Naive B cell (primary cell): ENCODE measurements at regions not wholly inside any gene's neighbourhood (a gene's known extent, or its start where the extent isn't known, plus 50 kb on each side); places are given as distances from the start of the nearest gene placed in this dataset.

ENCODE experiments used
- ATAC-seq, 2 donors: fragments of 150-1000 bp; cut with Tn5 transposase; 2 replicates each; pipeline ENCODE4 v1.10.0; 2021; ENCODE audit warnings: low read depth in 2 of 2, mild to moderate bottlenecking in 2 of 2, moderate library complexity in 2 of 2
- DNase-seq: peaks from one replicate; pipeline ENCODE4 v3.0.0; 2022
- H3K27ac Mint-ChIP-seq, 6 donors: one replicate each; pipeline ENCODE4 v1.8.0; 2020 to 2022; ENCODE audit warnings: mild to moderate bottlenecking in 6 of 6, mixed read lengths in 6 of 6, moderate library complexity in 5 of 6, inconsistent platforms in 2 of 6
- H3K27me3 Mint-ChIP-seq, 3 donors: one replicate each; pipeline ENCODE4 v1.8.0; 2021 to 2022; ENCODE audit warnings: mixed read lengths in 3 of 3, mild to moderate bottlenecking in 1 of 3
- H3K36me3 Mint-ChIP-seq, 2 donors: one replicate each; pipeline ENCODE4 v1.8.0; 2020 to 2022; ENCODE audit warnings: mixed read lengths in 2 of 2, inconsistent platforms in 1 of 2, mild to moderate bottlenecking in 1 of 2
- H3K4me1 Mint-ChIP-seq, 3 donors: one replicate each; pipeline ENCODE4 v1.8.0; 2020 to 2022; ENCODE audit warnings: mixed read lengths in 3 of 3, inconsistent platforms in 1 of 3, mild to moderate bottlenecking in 1 of 3, moderate library complexity in 1 of 3
- H3K4me3 Mint-ChIP-seq, 8 donors: one replicate each; pipeline ENCODE4 v1.8.0; 2020 to 2022; ENCODE audit warnings: mild to moderate bottlenecking in 8 of 8, mixed read lengths in 8 of 8, moderate library complexity in 8 of 8, inconsistent platforms in 2 of 8
- H3K9me3 Mint-ChIP-seq, 7 donors: one replicate each; pipeline ENCODE4 v1.8.0; 2020 to 2022; ENCODE audit warnings: mixed read lengths in 7 of 7, mild to moderate bottlenecking in 5 of 7, inconsistent platforms in 2 of 7, moderate library complexity in 1 of 7

GRCh38 chr5:165795073-165795472 lies 2289.7 kb downstream of the MAT2B start:
- H3K4me3 Mint-ChIP-seq: no peak overlapping the region
- H3K27ac Mint-ChIP-seq: no peak overlapping the region
- H3K4me1 Mint-ChIP-seq: no peaks in the 10 kb centered on the region

DNA sequence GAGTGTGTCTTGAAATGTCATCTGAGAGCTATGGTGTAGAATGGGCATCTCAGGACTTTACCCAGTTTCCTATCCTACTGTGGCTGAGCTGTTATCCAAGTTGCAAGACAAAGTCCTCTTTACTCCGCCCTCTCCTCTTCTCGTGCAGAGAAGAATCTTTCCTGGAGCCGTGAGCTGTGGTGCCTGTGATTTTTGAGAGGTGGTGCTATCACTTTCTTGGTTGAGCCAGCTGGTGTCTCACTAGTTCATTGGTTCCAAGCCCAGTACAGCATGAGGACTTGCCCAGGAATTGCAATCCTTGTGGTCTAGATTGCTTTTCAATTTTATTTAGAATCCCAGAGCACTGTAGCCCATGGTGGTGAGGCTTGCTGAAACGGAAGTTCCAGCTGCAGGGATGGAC lies 2300.3 kb downstream of the MAT2B start:
- DNase-seq: no peak
- H3K36me3 Mint-ChIP-seq: no peaks in the 10 kb centered on the region
- H3K27ac Mint-ChIP-seq: no peak overlapping the region
- H3K4me3 Mint-ChIP-seq: no peak overlapping the region
- H3K4me1 Mint-ChIP-seq: no peaks in the 10 kb centered on the region
- peaks cover 0 to 2% (median 0%) of the 10 kb centered on the region in 7 donors for H3K9me3 Mint-ChIP-seq
- no peak for ATAC-seq
- H3K27me3 Mint-ChIP-seq: no peaks in the 10 kb centered on the region

More at GRCh38 chr5:165795073-165795472, 2289.7 kb downstream of the MAT2B start:
- no peak for ATAC-seq
- Mint-ChIP-seq H3K27me3 (no peaks in the 10 kb centered on the region), H3K9me3 (peaks cover 0 to 16% (median 3%) of the 10 kb centered on the region in 7 donors), H3K36me3 (no peaks in the 10 kb centered on the region)
- DNase-seq: no peak

- no peaks in the 10 kb centered on the region for H3K4me1 Mint-ChIP-seq
- H3K9me3 Mint-ChIP-seq: no peaks in the 10 kb centered on the region
- no peak overlapping the region for H3K4me3 Mint-ChIP-seq
- H3K36me3 Mint-ChIP-seq: no peaks in the 10 kb centered on the region
- no peak for DNase-seq
- no peak for ATAC-seq
- no peaks in the 10 kb centered on the region for H3K27me3 Mint-ChIP-seq
- H3K27ac Mint-ChIP-seq: no peak overlapping the region
Measured at GRCh38 chr5:165808335-165808734, 2302.9 kb downstream of the MAT2B start.

GRCh38 chr5:165809914-165810313 lies 2304.5 kb downstream of the MAT2B start:
- ATAC-seq (no peak), DNase-seq (no peak)
- H3K4me3 Mint-ChIP-seq: no peak overlapping the region
- no peaks in the 10 kb centered on the region for H3K4me1 Mint-ChIP-seq
- H3K9me3 Mint-ChIP-seq: no peaks in the 10 kb centered on the region
- no peaks in the 10 kb centered on the region for H3K27me3 Mint-ChIP-seq
- no peaks in the 10 kb centered on the region for H3K36me3 Mint-ChIP-seq
- H3K27ac Mint-ChIP-seq: no peak overlapping the region

- H3K9me3 Mint-ChIP-seq: peaks cover 0 to 7% (median 0%) of the 10 kb centered on the region in 7 donors
- DNase-seq (no peak), ATAC-seq (no peak)
- no peaks in the 10 kb centered on the region for H3K27me3 Mint-ChIP-seq
- no peak overlapping the region for H3K4me3 Mint-ChIP-seq
- no peaks in the 10 kb centered on the region for H3K36me3 Mint-ChIP-seq
- no peaks in the 10 kb centered on the region for H3K4me1 Mint-ChIP-seq
- no peak overlapping the region for H3K27ac Mint-ChIP-seq
Measured at GRCh38 chr5:165829504-165829903, 2324.1 kb downstream of the MAT2B start.

DNA sequence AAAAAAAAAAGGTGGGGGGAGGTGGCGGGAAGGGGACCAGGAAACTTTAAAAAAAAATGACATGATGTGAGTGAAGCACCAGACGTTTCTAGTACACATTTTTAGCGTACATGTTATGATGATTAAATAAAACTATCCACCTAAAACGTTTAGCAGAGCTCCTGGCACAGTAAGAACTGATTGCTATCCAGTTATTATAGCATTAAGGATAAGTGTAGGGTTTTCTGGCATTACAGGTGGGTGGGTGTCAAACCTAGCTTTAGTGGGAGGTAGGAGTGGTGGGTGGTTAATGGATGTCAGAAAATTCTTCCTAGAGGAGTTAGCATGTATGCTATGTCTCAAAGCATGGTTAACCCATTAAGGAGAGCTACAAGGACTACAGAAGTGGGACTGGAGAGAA lies 2329.5 kb downstream of the MAT2B start:
- no peak for ATAC-seq
- Mint-ChIP-seq H3K27me3 (no peaks in the 10 kb centered on the region), H3K4me1 (no peaks in the 10 kb centered on the region), H3K27ac (no peak overlapping the region), H3K4me3 (peak overlapping the region in 2 of 8 donors; percentile 1 to 15), H3K36me3 (no peaks in the 10 kb centered on the region), H3K9me3 (peaks cover 0 to 10% (median 2%) of the 10 kb centered on the region in 7 donors)
- no peak for DNase-seq

GRCh38 chr5:165836046-165836445 lies 2330.6 kb downstream of the MAT2B start:
- H3K27me3 Mint-ChIP-seq: no peaks in the 10 kb centered on the region
- H3K4me3 Mint-ChIP-seq: no peak overlapping the region
- no peaks in the 10 kb centered on the region for H3K4me1 Mint-ChIP-seq
- no peak for DNase-seq
- H3K36me3 Mint-ChIP-seq: no peaks in the 10 kb centered on the region
- peaks cover 0 to 10% (median 2%) of the 10 kb centered on the region in 7 donors for H3K9me3 Mint-ChIP-seq
- ATAC-seq: no peak
- no peak overlapping the region for H3K27ac Mint-ChIP-seq

DNA sequence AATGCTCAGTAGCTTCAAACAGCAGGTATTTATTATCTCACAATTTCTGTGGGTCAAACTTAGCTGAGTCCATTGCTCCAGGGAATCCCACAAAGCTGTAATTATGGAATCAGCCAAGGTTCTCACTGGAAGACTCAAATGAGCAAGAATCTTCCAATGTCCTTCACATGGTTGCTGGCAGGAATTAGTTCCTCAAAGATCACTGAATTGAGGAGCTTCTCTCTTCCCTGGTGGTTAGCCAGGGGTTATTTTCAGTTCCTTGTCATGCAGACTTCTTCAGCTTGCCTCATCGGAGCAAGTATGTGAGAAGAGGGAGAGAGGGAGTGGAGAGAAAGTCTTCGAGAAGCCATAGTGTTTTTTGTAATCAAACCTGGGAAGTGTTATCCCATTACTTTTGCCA lies 2331.9 kb downstream of the MAT2B start:
- no peaks in the 10 kb centered on the region for H3K4me1 Mint-ChIP-seq
- H3K27me3 Mint-ChIP-seq: no peaks in the 10 kb centered on the region
- H3K4me3 Mint-ChIP-seq: no peak overlapping the region
- peaks cover 0 to 10% (median 2%) of the 10 kb centered on the region in 7 donors for H3K9me3 Mint-ChIP-seq
- ATAC-seq (no peak), DNase-seq (no peak)
- H3K36me3 Mint-ChIP-seq: no peaks in the 10 kb centered on the region
- H3K27ac Mint-ChIP-seq: no peak overlapping the region

DNA sequence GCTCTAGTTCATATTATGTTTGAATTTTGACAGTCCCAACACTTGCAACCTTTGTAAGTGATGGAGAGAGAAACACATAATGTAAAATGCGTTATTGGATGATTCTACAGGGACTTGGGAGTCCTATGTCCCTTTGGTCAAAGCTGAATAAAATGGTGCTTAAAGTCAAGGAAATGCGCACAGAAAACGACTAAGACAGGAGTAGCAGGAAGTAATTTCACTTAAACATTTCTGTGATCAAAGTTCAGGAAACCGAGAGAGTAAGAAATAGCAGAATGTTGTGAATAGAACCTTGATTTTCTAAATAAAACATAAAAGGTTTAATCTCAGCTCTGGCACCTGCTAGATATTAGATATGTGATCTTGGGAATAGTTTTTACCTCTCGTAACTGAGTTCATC lies 2339.2 kb downstream of the MAT2B start:
- H3K4me3 Mint-ChIP-seq: no peak overlapping the region
- no peak overlapping the region for H3K27ac Mint-ChIP-seq
- H3K36me3 Mint-ChIP-seq: no peaks in the 10 kb centered on the region
- H3K9me3 Mint-ChIP-seq: peaks cover 0 to 11% (median 2%) of the 10 kb centered on the region in 7 donors
- no peaks in the 10 kb centered on the region for H3K4me1 Mint-ChIP-seq
- ATAC-seq (no peak), DNase-seq (no peak)
- H3K27me3 Mint-ChIP-seq: no peaks in the 10 kb centered on the region

DNA sequence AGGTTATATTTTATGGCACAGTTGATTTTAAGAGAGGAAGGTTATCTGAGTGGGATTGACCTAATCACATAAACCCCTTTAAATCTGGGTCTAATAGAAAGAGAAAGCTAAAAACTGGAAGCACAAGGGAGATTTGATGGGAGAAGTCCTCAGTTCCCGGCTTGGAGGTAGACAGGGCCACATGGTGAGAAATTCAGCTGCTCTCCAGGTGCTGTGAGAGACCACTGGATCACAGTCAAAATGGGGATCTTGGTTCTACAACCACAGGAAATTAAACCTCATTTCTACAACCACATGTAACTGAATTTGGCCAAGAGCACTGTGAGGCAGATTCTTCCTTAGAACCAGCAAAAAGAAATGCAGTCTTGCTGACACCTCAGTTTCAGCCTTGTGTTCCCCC lies 2352.7 kb downstream of the MAT2B start:
- no peaks in the 10 kb centered on the region for H3K27me3 Mint-ChIP-seq
- no peak overlapping the region for H3K4me3 Mint-ChIP-seq
- peaks cover 0 to 12% (median 5%) of the 10 kb centered on the region in 7 donors for H3K9me3 Mint-ChIP-seq
- no peak for DNase-seq
- no peaks in the 10 kb centered on the region for H3K4me1 Mint-ChIP-seq
- peaks cover 0 to 7% of the 10 kb centered on the region in 2 donors for H3K36me3 Mint-ChIP-seq
- no peak overlapping the region for H3K27ac Mint-ChIP-seq
- no peak for ATAC-seq

- peaks cover 0 to 13% (median 6%) of the 10 kb centered on the region in 7 donors for H3K9me3 Mint-ChIP-seq
- H3K4me1 Mint-ChIP-seq: no peaks in the 10 kb centered on the region
- no peaks in the 10 kb centered on the region for H3K27me3 Mint-ChIP-seq
- H3K4me3 Mint-ChIP-seq: no peak overlapping the region
- peaks cover 0 to under 1% of the 10 kb centered on the region in 2 donors for H3K36me3 Mint-ChIP-seq
- ATAC-seq: no peak
- DNase-seq: no peak
- no peak overlapping the region for H3K27ac Mint-ChIP-seq
Measured at GRCh38 chr5:165859251-165859650, 2353.8 kb downstream of the MAT2B start.

DNA sequence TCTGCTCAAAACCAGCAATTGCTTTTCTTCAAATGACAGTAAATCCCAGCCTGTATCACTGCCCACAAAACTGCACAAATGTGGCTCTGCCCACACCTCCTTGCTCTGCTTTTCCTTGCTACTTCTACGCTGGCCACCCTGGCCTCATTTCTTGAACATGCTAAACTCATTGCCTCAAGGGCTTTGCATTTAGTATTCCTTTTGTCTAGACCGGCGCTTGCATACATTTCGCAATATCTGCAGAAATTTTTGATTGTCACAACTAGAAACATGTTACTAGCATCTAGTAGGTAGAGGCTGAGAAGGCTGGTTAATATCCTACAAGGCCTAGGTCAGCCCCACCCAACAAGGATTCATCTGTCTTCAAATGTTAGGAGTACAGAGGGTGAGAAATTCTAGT lies 2357.8 kb downstream of the MAT2B start:
- DNase-seq: no peak
- H3K4me1 Mint-ChIP-seq: no peaks in the 10 kb centered on the region
- no peaks in the 10 kb centered on the region for H3K27me3 Mint-ChIP-seq
- ATAC-seq: no peak
- H3K4me3 Mint-ChIP-seq: no peak overlapping the region
- H3K9me3 Mint-ChIP-seq: peaks cover 0 to 11% (median 0%) of the 10 kb centered on the region in 7 donors
- H3K36me3 Mint-ChIP-seq: no peaks in the 10 kb centered on the region
- H3K27ac Mint-ChIP-seq: no peak overlapping the region

DNA sequence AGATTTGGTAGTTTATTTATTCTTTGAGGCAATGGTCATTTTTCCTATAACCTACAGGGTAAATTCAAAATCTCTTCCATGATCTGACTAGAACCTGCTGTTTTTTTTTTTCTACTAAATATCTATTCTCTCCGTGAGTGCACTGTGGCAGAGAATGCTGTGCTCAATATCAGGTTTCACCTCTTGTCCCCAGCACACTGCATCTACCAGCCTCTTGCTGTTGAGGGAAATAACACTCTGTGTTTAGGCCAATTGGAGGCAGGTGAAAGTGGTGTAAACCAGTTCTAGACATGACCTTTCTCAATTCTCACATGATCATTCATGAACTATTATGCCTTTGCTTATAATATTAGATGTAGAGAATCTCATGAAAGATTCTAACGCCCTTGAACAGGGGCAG lies 2365.9 kb downstream of the MAT2B start:
- Mint-ChIP-seq H3K9me3 (peaks cover 0 to 10% (median 3%) of the 10 kb centered on the region in 7 donors), H3K27ac (no peak overlapping the region), H3K27me3 (no peaks in the 10 kb centered on the region), H3K4me3 (no peak overlapping the region), H3K4me1 (no peaks in the 10 kb centered on the region), H3K36me3 (no peaks in the 10 kb centered on the region)
- DNase-seq: no peak
- ATAC-seq: no peak

DNA sequence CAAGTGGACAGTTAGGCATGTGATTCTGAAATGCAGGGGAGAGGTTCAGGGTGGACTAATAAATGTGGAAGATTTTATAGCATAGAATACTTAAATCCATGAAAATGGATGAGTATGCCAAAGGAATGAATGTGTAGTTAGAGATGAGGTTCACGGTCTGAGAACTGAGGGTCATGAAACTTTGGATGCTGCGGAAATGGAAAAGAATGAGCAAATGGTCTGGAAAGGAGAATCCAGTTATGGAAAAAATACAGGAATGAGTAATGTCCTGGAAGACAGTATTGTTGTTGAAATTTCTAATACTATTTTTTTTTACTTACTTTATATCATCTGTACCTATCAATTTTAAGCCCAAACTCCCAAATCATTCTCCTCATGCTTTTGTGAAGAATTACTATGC lies 2369.4 kb downstream of the MAT2B start:
- H3K9me3 Mint-ChIP-seq: peaks cover 0 to 17% (median 7%) of the 10 kb centered on the region in 7 donors
- no peaks in the 10 kb centered on the region for H3K36me3 Mint-ChIP-seq
- no peak overlapping the region for H3K4me3 Mint-ChIP-seq
- H3K4me1 Mint-ChIP-seq: no peaks in the 10 kb centered on the region
- ATAC-seq (no peak), DNase-seq (no peak)
- H3K27ac Mint-ChIP-seq: no peak overlapping the region
- no peaks in the 10 kb centered on the region for H3K27me3 Mint-ChIP-seq

DNA sequence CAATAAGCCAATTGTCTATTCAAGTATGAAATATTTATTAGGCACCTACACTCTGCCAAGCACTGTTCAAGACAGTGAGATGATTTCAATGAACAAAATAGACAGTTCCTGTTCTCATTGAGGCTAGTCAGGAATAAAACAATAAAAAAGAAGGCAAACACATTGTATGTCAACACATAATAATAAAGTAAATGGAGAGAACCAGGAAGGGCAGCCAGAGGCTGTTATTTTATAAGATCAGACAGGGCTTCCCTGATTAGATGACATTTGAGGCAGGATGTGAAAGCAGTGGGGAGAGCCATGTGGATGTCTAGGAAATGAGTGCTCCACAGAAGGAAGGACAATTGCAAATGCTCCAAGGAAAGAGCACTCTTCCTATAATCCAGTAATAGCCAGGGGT lies 2371.1 kb downstream of the MAT2B start:
- DNase-seq (no peak), ATAC-seq (no peak)
- Mint-ChIP-seq H3K36me3 (no peaks in the 10 kb centered on the region), H3K27me3 (no peaks in the 10 kb centered on the region), H3K9me3 (peaks cover 0 to 13% (median 7%) of the 10 kb centered on the region in 7 donors), H3K27ac (no peak overlapping the region), H3K4me1 (no peaks in the 10 kb centered on the region), H3K4me3 (no peak overlapping the region)
